ENCODE measurements at regions not wholly inside any gene's neighbourhood (a gene's known extent, or its start where the extent isn't known, plus 50 kb on each side); places are given as distances from the start of the nearest gene placed in this dataset.

- DNase-seq (ENCODE audit: low spot score): no peak
- no peak for TF ChIP-seq CTCF (IDR thresholded peaks at IDR 0.05; ENCODE audit: extremely low read depth, insufficient read depth, missing control alignments)
- in situ Hi-C loops (cut with MboI; ENCODE audit: low pct_unique_long_range_greater_than_20kb, low sequenced_read_pairs, unreplicated experiment): no loop called here
These were observed 136.6 kb upstream of the HHIP start for GRCh38 chr4:144509088-144510015.

- in situ Hi-C loops (cut with MboI; ENCODE audit: low pct_unique_long_range_greater_than_20kb, low sequenced_read_pairs, unreplicated experiment): no loop called here
- TF ChIP-seq CTCF (IDR thresholded peaks at IDR 0.05; ENCODE audit: extremely low read depth, insufficient read depth, missing control alignments): no peak
These were observed 131.2 kb upstream of the HHIP start for GRCh38 chr4:144514736-144515135.

GRCh38 chr4:144518181-144518895 is 127.6 kb upstream of the HHIP start:
- in situ Hi-C loops (cut with MboI; ENCODE audit: low pct_unique_long_range_greater_than_20kb, low sequenced_read_pairs, unreplicated experiment): no loop called here
- no peak for DNase-seq (ENCODE audit: low spot score)
- no peak for TF ChIP-seq CTCF (IDR thresholded peaks at IDR 0.05; ENCODE audit: extremely low read depth, insufficient read depth, missing control alignments)

More at GRCh38 chr4:144514736-144515135, 131.2 kb upstream of the HHIP start:
- DNase-seq (ENCODE audit: low spot score): no peak

- in situ Hi-C loops (cut with MboI; ENCODE audit: low pct_unique_long_range_greater_than_20kb, low sequenced_read_pairs, unreplicated experiment): no loop called here
- no peak for TF ChIP-seq CTCF (IDR thresholded peaks at IDR 0.05; ENCODE audit: extremely low read depth, insufficient read depth, missing control alignments)
- no peak for DNase-seq (ENCODE audit: low spot score)
These were observed 114.1 kb upstream of the HHIP start for GRCh38 chr4:144531841-144532240.

- DNase-seq (ENCODE audit: low spot score): peak; percentile 60
- in situ Hi-C loops (cut with MboI; ENCODE audit: low pct_unique_long_range_greater_than_20kb, low sequenced_read_pairs, unreplicated experiment): no loop called here
- TF ChIP-seq CTCF (IDR thresholded peaks at IDR 0.05; ENCODE audit: extremely low read depth, insufficient read depth, missing control alignments): no peak
These were observed 98.2 kb upstream of the HHIP start for GRCh38 chr4:144547678-144548298.

- TF ChIP-seq CTCF (IDR thresholded peaks at IDR 0.05; ENCODE audit: extremely low read depth, insufficient read depth, missing control alignments): no peak
- no peak for DNase-seq (ENCODE audit: low spot score)
- in situ Hi-C loops (cut with MboI; ENCODE audit: low pct_unique_long_range_greater_than_20kb, low sequenced_read_pairs, unreplicated experiment): no loop called here
These were observed 89.3 kb upstream of the HHIP start for GRCh38 chr4:144556636-144557035.

Measured in GM13977 (cell line).